Smooth muscle cell (in vitro differentiated cells): ENCODE measurements at regions not wholly inside any gene's neighbourhood (a gene's known extent, or its start where the extent isn't known, plus 50 kb on each side); places are given as distances from the start of the nearest gene placed in this dataset.

Experiments
- DNase-seq: peaks from one replicate; lab custom pipeline; 2025; ENCODE audit not compliant: unreplicated experiment; lab: John Stamatoyannopoulos, UW
- H2AFZ ChIP-seq: fragments of 200-600 bp; sonication (generic); 2 replicates; pipeline ENCODE4 v1.6.0; 2016; ENCODE audit warnings: antibody characterized with exemption, low read depth, mild to moderate bottlenecking
- H3F3A ChIP-seq: fragments of 200-600 bp; sonication (generic); 2 replicates; pipeline ENCODE4 v1.6.0; 2017; ENCODE audit warnings: antibody characterized with exemption, low read depth
- H3K27ac ChIP-seq: fragments of 200-600 bp; sonication (generic); 2 replicates; pipeline ENCODE4 v1.5.1; 2016; ENCODE audit warnings: low read depth, mild to moderate bottlenecking
- H3K27me3 ChIP-seq: fragments of 200-600 bp; sonication (generic); 2 replicates; pipeline ENCODE4 v1.6.1; 2016; ENCODE audit warnings: low read depth, mild to moderate bottlenecking
- H3K36me3 ChIP-seq: fragments of 200-600 bp; sonication (generic); 2 replicates; pipeline ENCODE4 v1.5.1; 2016; ENCODE audit warnings: low read depth
- H3K4me1 ChIP-seq: fragments of 200-600 bp; sonication (generic); 2 replicates; pipeline ENCODE4 v1.5.1; 2016; ENCODE audit warnings: low read depth
- H3K4me2 ChIP-seq: fragments of 200-600 bp; sonication (generic); 2 replicates; pipeline ENCODE4 v1.6.0; 2016; ENCODE audit warnings: mild to moderate bottlenecking
- H3K4me3 ChIP-seq: fragments of 200-600 bp; sonication (generic); 2 replicates; pipeline ENCODE4 v1.5.1; 2016; ENCODE audit warnings: mild to moderate bottlenecking
- H3K79me2 ChIP-seq: fragments of 200-600 bp; sonication (generic); 2 replicates; pipeline ENCODE4 v1.6.0; 2016; ENCODE audit warnings: low read depth, mild to moderate bottlenecking
- H3K9ac ChIP-seq: fragments of 200-600 bp; sonication (generic); 2 replicates; pipeline ENCODE4 v1.6.0; 2016; ENCODE audit warnings: low read depth
- H3K9me3 ChIP-seq: fragments of 200-600 bp; sonication (generic); replicated peaks from 2 replicates; pipeline ENCODE4 v1.5.1; 2016; ENCODE audit warnings: low read depth
- H4K20me1 ChIP-seq: fragments of 200-600 bp; sonication (generic); 2 replicates; pipeline ENCODE4 v1.6.0; 2016; ENCODE audit warnings: low read depth
- WGBS: methylation state at CpG from one replicate; pipeline ENCODE4 v1.1.7; 2016; ENCODE audit warnings: low lambda C conversion rate; 5-methylcytosine and 5-hydroxymethylcytosine counted together
- TF ChIP-seq, protein P1 (sequence below): fragments of 200-600 bp; sonication (generic); IDR thresholded peaks from 2 replicates; pipeline ENCODE4 v1.5.1; 2017; ENCODE audit warnings: borderline replicate concordance, mild to moderate bottlenecking, antibody characterized with exemption; ENCODE audit not compliant: insufficient read depth, poor library complexity, severe bottlenecking

DNA sequence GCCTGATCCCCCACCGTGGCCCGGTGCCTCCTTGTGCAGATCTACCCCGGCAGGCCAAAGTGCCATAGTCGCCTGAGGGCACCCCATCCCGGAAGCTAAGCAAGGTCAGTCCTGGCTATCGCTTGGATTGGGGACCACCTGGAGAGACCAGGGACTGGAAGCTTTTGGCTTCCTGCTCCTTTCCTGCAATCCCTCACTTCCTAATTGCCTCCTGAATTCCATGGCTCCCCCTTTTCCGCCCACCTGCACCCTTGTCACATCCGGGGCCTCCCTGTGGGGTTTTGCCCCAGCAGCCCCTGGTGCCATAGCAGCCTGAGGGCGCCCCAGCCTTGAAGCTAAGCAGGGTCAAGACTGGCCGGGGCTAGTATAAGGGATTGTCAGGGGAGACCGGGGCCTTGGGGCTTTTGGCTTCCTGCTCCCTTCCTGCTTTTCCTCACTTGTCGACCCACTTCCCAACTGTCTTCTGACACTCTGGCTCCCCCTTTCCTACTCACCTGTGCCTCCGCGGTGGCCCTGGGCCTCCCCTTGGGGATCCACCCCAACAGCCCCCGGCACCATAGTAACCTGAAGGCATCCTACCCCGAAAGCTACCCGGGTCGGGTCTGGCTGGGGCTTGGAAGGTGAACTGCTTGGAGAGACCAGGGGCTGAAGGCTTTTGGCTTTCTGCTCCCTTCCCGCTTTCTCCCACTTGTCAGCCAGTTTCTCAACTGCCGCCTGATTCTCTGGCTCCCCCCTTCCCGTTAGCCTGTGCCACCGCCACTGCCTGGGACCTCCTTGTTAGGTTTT lies 2293.6 kb downstream of the TP53TG3F start:
- H3F3A ChIP-seq = no peaks in the 10 kb centered on the region
- H3K36me3 ChIP-seq = no peaks in the 10 kb centered on the region
- H3K27me3 ChIP-seq = no peaks in the 10 kb centered on the region
- H3K4me1 ChIP-seq = no peaks in the 10 kb centered on the region
- H3K9ac ChIP-seq = no peak overlapping the region
- H3K27ac ChIP-seq = no peak overlapping the region
- H3K4me2 ChIP-seq = no peak overlapping the region
- H4K20me1 ChIP-seq = no peaks in the 10 kb centered on the region
- no peak overlapping the region for H3K4me3 ChIP-seq
- no peaks in the 10 kb centered on the region for H3K9me3 ChIP-seq
- no peaks in the 10 kb centered on the region for H3K79me2 ChIP-seq
- TF ChIP-seq, protein P1, sequence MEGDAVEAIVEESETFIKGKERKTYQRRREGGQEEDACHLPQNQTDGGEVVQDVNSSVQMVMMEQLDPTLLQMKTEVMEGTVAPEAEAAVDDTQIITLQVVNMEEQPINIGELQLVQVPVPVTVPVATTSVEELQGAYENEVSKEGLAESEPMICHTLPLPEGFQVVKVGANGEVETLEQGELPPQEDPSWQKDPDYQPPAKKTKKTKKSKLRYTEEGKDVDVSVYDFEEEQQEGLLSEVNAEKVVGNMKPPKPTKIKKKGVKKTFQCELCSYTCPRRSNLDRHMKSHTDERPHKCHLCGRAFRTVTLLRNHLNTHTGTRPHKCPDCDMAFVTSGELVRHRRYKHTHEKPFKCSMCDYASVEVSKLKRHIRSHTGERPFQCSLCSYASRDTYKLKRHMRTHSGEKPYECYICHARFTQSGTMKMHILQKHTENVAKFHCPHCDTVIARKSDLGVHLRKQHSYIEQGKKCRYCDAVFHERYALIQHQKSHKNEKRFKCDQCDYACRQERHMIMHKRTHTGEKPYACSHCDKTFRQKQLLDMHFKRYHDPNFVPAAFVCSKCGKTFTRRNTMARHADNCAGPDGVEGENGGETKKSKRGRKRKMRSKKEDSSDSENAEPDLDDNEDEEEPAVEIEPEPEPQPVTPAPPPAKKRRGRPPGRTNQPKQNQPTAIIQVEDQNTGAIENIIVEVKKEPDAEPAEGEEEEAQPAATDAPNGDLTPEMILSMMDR = no peak
- no peak for DNase-seq
- H2AFZ ChIP-seq = no peak overlapping the region
- WGBS = 78% methylated on average over 22 of the region's 22 CpGs

DNA sequence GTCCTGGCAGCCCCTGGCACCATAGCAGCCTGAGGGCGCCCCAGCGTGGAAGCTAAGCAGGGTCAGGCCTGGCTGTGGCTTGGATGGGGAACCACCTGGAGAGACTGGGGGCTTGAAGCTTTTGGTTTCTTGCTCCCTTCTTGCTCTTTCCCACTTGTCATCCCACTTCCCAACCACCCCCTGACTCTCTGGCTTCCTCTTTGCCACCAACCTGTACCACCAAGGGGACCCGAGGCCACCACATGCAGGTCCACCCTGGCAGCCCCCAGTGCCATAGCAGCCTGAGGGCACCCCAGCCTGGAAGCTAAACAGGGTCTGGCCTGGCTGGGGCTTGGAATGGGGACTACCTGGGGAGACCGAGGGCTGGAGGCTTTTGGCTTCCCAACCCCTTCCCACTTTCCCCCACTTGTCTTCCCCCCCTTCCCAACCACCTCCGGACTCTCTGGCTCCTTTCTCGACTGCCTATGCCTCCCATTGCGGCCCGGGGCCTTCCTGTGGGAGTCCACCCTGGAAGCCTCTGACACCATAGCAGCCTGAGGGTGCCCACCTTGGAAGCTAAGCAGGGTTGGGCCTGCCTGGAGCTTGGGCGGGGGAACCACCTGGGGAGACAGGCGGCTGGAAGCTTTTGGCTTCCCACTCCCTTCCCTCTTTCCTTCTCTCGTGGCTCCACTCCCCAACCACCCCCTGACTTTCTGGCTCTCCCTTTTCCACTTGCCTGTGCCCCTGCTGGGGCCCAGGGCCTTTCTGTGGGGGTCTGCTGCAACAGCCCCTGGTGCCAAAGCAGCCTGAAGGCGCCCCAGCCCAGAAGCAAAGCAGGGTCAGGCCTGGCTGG lies 2294.4 kb downstream of the TP53TG3F start:
- Histone ChIP-seq H3K36me3 (no peaks in the 10 kb centered on the region), H3K4me3 (no peak overlapping the region), H4K20me1 (no peaks in the 10 kb centered on the region), H3K4me1 (no peaks in the 10 kb centered on the region), H3K9ac (no peak overlapping the region), H3K9me3 (no peaks in the 10 kb centered on the region), H3K27me3 (no peaks in the 10 kb centered on the region), H3F3A (no peaks in the 10 kb centered on the region), H3K4me2 (no peak overlapping the region), H3K79me2 (no peaks in the 10 kb centered on the region), H2AFZ (no peak overlapping the region), H3K27ac (no peak overlapping the region)
- no peak for DNase-seq
- WGBS = 76% methylated on average over 12 of the region's 12 CpGs
- TF ChIP-seq, protein P1 = no peak

DNA sequence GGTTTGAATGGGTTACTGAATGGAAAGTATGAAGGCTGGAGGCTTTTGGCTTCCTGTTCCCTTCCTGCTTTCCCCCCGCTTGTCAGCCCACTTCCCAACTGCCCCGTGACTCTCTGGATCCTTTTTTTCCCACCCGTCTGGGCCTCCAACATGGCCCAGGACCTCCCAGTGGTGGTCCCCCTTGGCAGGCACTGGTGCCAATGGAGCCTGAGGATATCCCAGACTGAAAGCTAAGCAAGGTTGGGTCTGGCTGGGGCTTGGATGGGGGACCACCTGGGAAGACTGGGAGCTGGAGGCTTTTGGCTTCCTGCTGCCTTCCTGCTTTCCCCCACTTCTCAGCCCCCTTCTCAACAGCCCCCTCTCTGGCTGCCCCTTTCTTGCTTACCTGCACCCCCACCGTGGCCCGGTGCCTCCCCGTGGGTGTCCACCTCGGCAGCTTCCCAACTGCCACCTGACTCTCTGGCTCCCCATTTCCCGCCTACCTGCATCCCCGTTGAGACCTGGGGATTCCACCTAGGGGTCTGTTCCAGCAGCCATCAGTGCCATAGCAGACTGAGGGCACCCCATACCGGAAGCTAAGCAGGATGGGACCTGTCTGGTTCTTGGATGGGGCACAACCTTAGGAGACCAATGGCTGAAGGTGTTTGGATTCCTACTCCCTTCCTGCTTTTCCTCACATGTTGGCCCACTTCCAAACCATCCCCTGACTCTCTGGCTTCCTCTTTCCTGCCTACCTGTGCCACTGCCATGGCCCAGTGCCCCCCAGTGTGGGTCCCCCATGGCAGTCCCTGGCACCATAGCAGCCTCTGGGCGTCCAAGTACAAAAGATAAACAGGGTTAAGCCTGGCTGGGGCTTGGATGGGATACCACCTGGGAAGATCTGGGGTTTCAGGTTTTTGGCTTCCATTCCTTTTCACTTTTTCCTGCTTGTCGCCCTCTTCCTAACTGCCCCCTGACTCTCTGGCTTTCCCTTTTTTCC lies 2295.3 kb downstream of the TP53TG3F start:
- Histone ChIP-seq H3K9me3 (no peaks in the 10 kb centered on the region), H3K4me1 (no peaks in the 10 kb centered on the region), H3K79me2 (no peaks in the 10 kb centered on the region), H3K36me3 (no peaks in the 10 kb centered on the region), H3K4me3 (no peak overlapping the region), H3K27me3 (no peaks in the 10 kb centered on the region), H3F3A (no peaks in the 10 kb centered on the region), H4K20me1 (no peaks in the 10 kb centered on the region), H2AFZ (no peak overlapping the region), H3K4me2 (no peak overlapping the region), H3K27ac (no peak overlapping the region), H3K9ac (no peak overlapping the region)
- no peak for DNase-seq
- 83% methylated on average over 12 of the region's 12 CpGs for WGBS
- TF ChIP-seq, protein P1 = no peak
